K562 (cell line): ENCODE measurements at regions not wholly inside any gene's neighbourhood (a gene's known extent, or its start where the extent isn't known, plus 50 kb on each side); places are given as distances from the start of the nearest gene placed in this dataset.
A peak's percentile ranks its signal among the peaks of the same experiment; 100 is the strongest.

Experiments
- ATAC-seq: fragments of 200-7000 bp; cut with Tn5 transposase; 3 replicates; pipeline ENCODE4 v1.9.1; 2020; ENCODE audit warnings: moderate library complexity
- BruUV-seq: library from RNA; stranded (reverse); fragments of 400-500 nt; replicated peaks from 2 replicates; lab custom pipeline; 2021; lab: Mats Ljungman, UMichigan
- CTCF ChIA-PET: fragments of 300-600 bp; formaldehyde crosslinking; extraction: SDS; loops from one replicate; lab custom pipeline; 2021; ENCODE audit warnings: low intra/inter-chr PET ratio; lab: Yijun Ruan, JAX
- POLR2A ChIA-PET: fragments of 300-600, 350-650 bp; sonication (Branson Sonifier 250); formaldehyde crosslinking; extraction: SDS; loops from one replicate; lab custom pipeline; 2021; ENCODE audit warnings: antibody characterized with exemption, inconsistent platforms; lab: Yijun Ruan, JAX
- DNase-seq, 4 experiments: peaks; one replicate each; pipeline versions ENCODE4 v3.0.0 to v3.0.0-alpha.2; 2011 to 2018; ENCODE audit warnings: low spot score in 3 of 4, mixed read lengths in 3 of 4; ENCODE audit errors: extremely low read depth in 1 of 4
- FAIRE-seq: peaks from 2 replicates; lab custom pipeline; 2011; peaks lifted over from hg19 to GRCh38; lab: Jason Lieb, UNC
- H2AFZ ChIP-seq: 2 replicates; pipeline ENCODE4 v1.6.0; 2011; ENCODE audit warnings: low read depth, low read length, control low read depth, inconsistent platforms
- H3K27ac ChIP-seq: fragments of 200-600 bp; 3 replicates; pipeline ENCODE4 v1.8.0; 2011; ENCODE audit warnings: low read depth, mild to moderate bottlenecking, control low read depth, inconsistent platforms, low read length, moderate library complexity, mixed read lengths; ENCODE audit errors: extremely low read depth
- H3K27me3 ChIP-seq, 2 experiments: fragments of 300-600 bp in 1 of 2; 2 replicates in 1 of 2; 3 replicates in 1 of 2; pipeline versions ENCODE4 v1.6.0 to v1.8.0; 2011; ENCODE audit warnings: inconsistent platforms in 2 of 2, low read length in 2 of 2, mild to moderate bottlenecking in 1 of 2, mixed read lengths in 1 of 2, moderate library complexity in 1 of 2; ENCODE audit not compliant: control insufficient read depth in 2 of 2, insufficient read depth in 2 of 2
- H3K36me3 ChIP-seq: fragments of 300-600 bp; 3 replicates; pipeline ENCODE4 v1.8.0; 2011; ENCODE audit warnings: mild to moderate bottlenecking, low read length, inconsistent platforms; ENCODE audit not compliant: control insufficient read depth, insufficient read depth
- H3K4me1 ChIP-seq, 2 experiments: fragments of 200-600 bp in 1 of 2; replicated peaks in 1 of 2; 2 replicates in 1 of 2; 3 replicates in 1 of 2; pipeline versions ENCODE4 v1.5.1 to v1.8.0; 2011; ENCODE audit warnings: inconsistent platforms in 2 of 2, low read length in 2 of 2, mild to moderate bottlenecking in 1 of 2, mixed read lengths in 1 of 2, moderate library complexity in 1 of 2; ENCODE audit not compliant: control insufficient read depth in 2 of 2, insufficient read depth in 2 of 2
- H3K4me2 ChIP-seq: 2 replicates; pipeline ENCODE4 v1.6.1; 2011; ENCODE audit warnings: low read length, control low read depth, inconsistent platforms, mixed read lengths; ENCODE audit not compliant: insufficient read depth
- H3K4me3 ChIP-seq: fragments of 200-600 bp; sonication (generic), shearing (Covaris generic); 2 replicates; pipeline ENCODE4 v1.5.1; 2016; ENCODE audit warnings: control low read depth, inconsistent platforms
- H3K79me2 ChIP-seq: fragments of 200-600 bp; 3 replicates; pipeline ENCODE4 v1.8.0; 2011; ENCODE audit warnings: low read length, inconsistent platforms; ENCODE audit not compliant: control insufficient read depth, insufficient read depth
- H3K9ac ChIP-seq, 2 experiments: 2 replicates each; pipeline versions ENCODE4 v1.6.0 to v1.6.1; 2011; ENCODE audit warnings: low read depth in 2 of 2, low read length in 2 of 2, control low read depth in 1 of 2, inconsistent platforms in 1 of 2, mild to moderate bottlenecking in 1 of 2, mixed read lengths in 1 of 2; ENCODE audit not compliant: insufficient read depth in 1 of 2
- H3K9me1 ChIP-seq: one replicate; pipeline ENCODE4 v1.6.0; 2011; ENCODE audit warnings: inconsistent platforms, mild to moderate bottlenecking, low read length, moderate library complexity; ENCODE audit not compliant: control insufficient read depth, insufficient read depth
- H3K9me3 ChIP-seq: replicated peaks from 2 replicates; pipeline ENCODE4 v1.5.1; 2011; ENCODE audit warnings: low read depth, low read length, inconsistent platforms; ENCODE audit not compliant: control insufficient read depth, insufficient read depth
- H4K20me1 ChIP-seq: replicated peaks from 2 replicates; pipeline ENCODE4 v1.6.1; 2011; ENCODE audit warnings: low read length, inconsistent platforms, mixed read lengths; ENCODE audit not compliant: control insufficient read depth, insufficient read depth
- ASH1L ChIP-seq: fragments of 450-650 bp; IDR thresholded peaks from 2 replicates; pipeline ENCODE4 v1.6.1; 2018; ENCODE audit warnings: borderline replicate concordance, mild to moderate bottlenecking, low read depth; ENCODE audit not compliant: partially characterized antibody
- CBFA2T3 ChIP-seq: fragments of 450-650 bp; IDR thresholded peaks from 2 replicates; pipeline ENCODE4 v1.6.1; 2017
- ELK1 ChIP-seq: sonication (generic); formaldehyde crosslinking; IDR thresholded peaks from 2 replicates; pipeline ENCODE4 v1.8.1; 2022; ENCODE audit warnings: missing genetic modification reagents
- EZH2 ChIP-seq: IDR thresholded peaks from 2 replicates; pipeline ENCODE4 v1.6.1; 2012; ENCODE audit warnings: low read depth, mild to moderate bottlenecking, inconsistent platforms, low read length, borderline replicate concordance
- GTF2F1 ChIP-seq: IDR thresholded peaks from 2 replicates; pipeline ENCODE4 v1.6.1; 2011; ENCODE audit warnings: low read depth, low read length, improper control_type of control experiment
- MECOM ChIP-seq: fragments of 250-450 bp; sonication (Bioruptor Pico); IDR thresholded peaks from 2 replicates; pipeline ENCODE4 v1.8.0; 2022; ENCODE audit warnings: inconsistent platforms
- MYNN ChIP-seq, 2 experiments: sonication (generic); formaldehyde crosslinking in 1 of 2; IDR thresholded peaks; 2 replicates each; pipeline versions ENCODE4 v1.5.0 to v1.6.1; 2016 to 2020; ENCODE audit warnings: antibody characterized with exemption in 1 of 2, missing genetic modification reagents in 1 of 2
- NR0B1 ChIP-seq: fragments of 450-650 bp; IDR thresholded peaks from one replicate; pipeline ENCODE4 v1.6.1; 2018; ENCODE audit warnings: mild to moderate bottlenecking, moderate library complexity; ENCODE audit not compliant: partially characterized antibody
- PBX2 ChIP-seq, 2 experiments: IDR thresholded peaks in 1 of 2; conservative IDR thresholded peaks in 1 of 2; 2 replicates each; pipeline ENCODE4 v1.6.1; 2016; ENCODE audit warnings: low read depth in 2 of 2, mild to moderate bottlenecking in 1 of 2, missing compliant biosample characterization in 1 of 2, missing genetic modification characterization in 1 of 2, moderate library complexity in 1 of 2
- RNF2 ChIP-seq: sonication (generic); IDR thresholded peaks from 2 replicates; pipeline ENCODE4 v1.6.1; 2016
- SMARCE1 ChIP-seq: fragments of 450-650 bp; IDR thresholded peaks from 2 replicates; pipeline ENCODE4 v1.7.1; 2016; ENCODE audit warnings: mild to moderate bottlenecking
- SRSF9 ChIP-seq: fragments of 200-400 bp; formaldehyde crosslinking; IDR thresholded peaks from 2 replicates; pipeline ENCODE4 v1.6.1; 2017; ENCODE audit warnings: low read depth, low read length, borderline replicate concordance
- ZFP1 ChIP-seq: fragments of 450-650 bp; formaldehyde crosslinking; IDR thresholded peaks from 2 replicates; pipeline ENCODE4 v1.4.0; 2020; ENCODE audit warnings: mild to moderate bottlenecking, mixed read lengths
- ZNF444 ChIP-seq: fragments of 250-450 bp; sonication (Bioruptor Pico); IDR thresholded peaks from 2 replicates; pipeline ENCODE4 v1.4.0; 2020; ENCODE audit warnings: mild to moderate bottlenecking, moderate library complexity
- WGBS: fragments of 100-300 bp; shearing (Covaris generic); methylation state at CpG from one replicate; pipeline ENCODE4 v1.1.6; 2016; ENCODE audit warnings: low coverage, mixed read lengths; ENCODE audit not compliant: insufficient coverage; ENCODE audit errors: missing lambda C conversion rate; 5-methylcytosine and 5-hydroxymethylcytosine counted together
- in situ Hi-C: fragments of 300-500 bp; cut with MboI; formaldehyde crosslinking; loops from 4 replicates; pipeline ENCODE4 v1.15.0; 2018; ENCODE audit warnings: inconsistent platforms, mixed read lengths
- intact Hi-C: fragments of 100-400 bp; cut with micrococcal nuclease; formaldehyde crosslinking; loops from 2 replicates; pipeline ENCODE4 v1.14.2; 2022
- TF ChIP-seq, protein P1 (sequence below): sonication (generic); formaldehyde crosslinking; IDR thresholded peaks from 2 replicates; pipeline ENCODE4 v1.8.1; 2023; ENCODE audit warnings: mild to moderate bottlenecking, missing genetic modification reagents

- Histone ChIP-seq H3K9me3 (no peaks in the 10 kb centered on the region), H3K27me3 (no peaks in the 10 kb centered on the region), H3K9me1 (no peaks in the 10 kb centered on the region), H3K9ac (peak overlapping the region in 1 of 2 experiments; percentile 35; a peak in 1 of 4 replicates), H3K79me2 (no peaks in the 10 kb centered on the region), H3K36me3 (no peaks in the 10 kb centered on the region), H3K4me3 (no peak overlapping the region), H3K4me1 (peaks cover 17 to 19% of the 10 kb centered on the region in 2 experiments; a peak in 4 of 5 replicates), H3K4me2 (no peak overlapping the region), H2AFZ (peak overlapping the region; percentile 47; the same call in 1 of the 2 replicates), H3K27ac (no peak overlapping the region), H4K20me1 (no peaks in the 10 kb centered on the region)
- no peak for DNase-seq
- intact Hi-C loops, result no loop called here
- FAIRE-seq, result no peak
- WGBS, result 61% methylated on average over 14 of the region's 15 CpGs
- POLR2A ChIA-PET, result interaction anchor here (1.4 to 1.6 kb wide), 2 partner anchors 16 to 133 kb away, joined by 4 to 5 read pairs; no protein-coding TSS in a partner anchor
- in situ Hi-C loops, result no loop called here
- no TSS peak for BruUV-seq
- ATAC-seq, result no peak
- CTCF ChIA-PET, result no interaction called here
- no peak for TF ChIP-seq EZH2
- TF ChIP-seq PBX2 (CRISPR knock-in tag; IDR thresholded peaks at IDR 0.05; ENCODE audit: low read depth), result no peak
- TF ChIP-seq PBX2 (tag; conservative IDR thresholded peaks at IDR 0.05; ENCODE audit: low read depth), result no peak
- TF ChIP-seq ZFP1 (CRISPR knock-in tag), result no peak
- no peak for TF ChIP-seq MECOM (CRISPR knock-in tag)
- no peak for TF ChIP-seq SRSF9
- TF ChIP-seq SMARCE1, result no peak
- no peak for TF ChIP-seq MYNN (IDR thresholded peaks at IDR 0.05)
- TF ChIP-seq MYNN (CRISPR knock-in tag; IDR thresholded peaks at IDR 0.05), result no peak
- TF ChIP-seq CBFA2T3, result no peak
- TF ChIP-seq RNF2, result no peak
- TF ChIP-seq NR0B1, result no peak
- no peak for TF ChIP-seq GTF2F1
- no peak for TF ChIP-seq ASH1L
- TF ChIP-seq, protein P1, sequence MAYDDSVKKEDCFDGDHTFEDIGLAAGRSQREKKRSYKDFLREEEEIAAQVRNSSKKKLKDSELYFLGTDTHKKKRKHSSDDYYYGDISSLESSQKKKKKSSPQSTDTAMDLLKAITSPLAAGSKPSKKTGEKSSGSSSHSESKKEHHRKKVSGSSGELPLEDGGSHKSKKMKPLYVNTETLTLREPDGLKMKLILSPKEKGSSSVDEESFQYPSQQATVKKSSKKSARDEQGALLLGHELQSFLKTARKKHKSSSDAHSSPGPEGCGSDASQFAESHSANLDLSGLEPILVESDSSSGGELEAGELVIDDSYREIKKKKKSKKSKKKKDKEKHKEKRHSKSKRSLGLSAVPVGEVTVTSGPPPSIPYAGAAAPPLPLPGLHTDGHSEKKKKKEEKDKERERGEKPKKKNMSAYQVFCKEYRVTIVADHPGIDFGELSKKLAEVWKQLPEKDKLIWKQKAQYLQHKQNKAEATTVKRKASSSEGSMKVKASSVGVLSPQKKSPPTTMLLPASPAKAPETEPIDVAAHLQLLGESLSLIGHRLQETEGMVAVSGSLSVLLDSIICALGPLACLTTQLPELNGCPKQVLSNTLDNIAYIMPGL (CRISPR knock-in tag), result no peak
- no peak for TF ChIP-seq ELK1 (CRISPR knock-in tag)
- no peak for TF ChIP-seq ZNF444 (CRISPR knock-in tag)
Observed at GRCh38 chr1:67555461-67556296, 125.5 kb upstream of the SERBP1 start.
